SHP77 (cell line): ENCODE measurements at regions not wholly inside any gene's neighbourhood (a gene's known extent, or its start where the extent isn't known, plus 50 kb on each side); places are given as distances from the start of the nearest gene placed in this dataset.

Source experiments
- DNase-seq, 2 experiments: peaks; one replicate each; lab custom pipeline; 2025; lab: John Stamatoyannopoulos, UW

DNA sequence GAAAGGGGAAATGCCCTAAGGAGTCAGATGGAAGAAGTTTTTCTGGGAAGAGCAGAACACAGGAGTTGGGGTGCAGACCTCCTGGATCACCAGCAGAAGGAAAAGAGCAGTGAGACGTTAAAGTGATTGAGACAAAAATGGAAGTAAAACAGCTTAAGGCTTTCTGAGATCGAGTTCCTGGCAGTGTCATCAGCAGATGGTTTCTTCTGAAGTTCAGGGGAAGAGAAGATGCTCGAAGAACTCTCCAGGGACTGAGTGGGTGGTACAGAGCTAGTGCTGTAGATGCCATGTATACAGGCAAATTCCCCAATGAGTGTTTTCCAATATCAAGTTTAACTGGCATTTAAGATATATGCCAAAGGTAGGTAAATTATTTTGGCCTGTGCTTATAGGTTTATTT, 272.2 kb upstream of the KLF12 start:
- DNase-seq, result no peak

- no peak for DNase-seq
These were observed 264.4 kb upstream of the KLF12 start for GRCh38 chr13:74398599-74398998.

DNA sequence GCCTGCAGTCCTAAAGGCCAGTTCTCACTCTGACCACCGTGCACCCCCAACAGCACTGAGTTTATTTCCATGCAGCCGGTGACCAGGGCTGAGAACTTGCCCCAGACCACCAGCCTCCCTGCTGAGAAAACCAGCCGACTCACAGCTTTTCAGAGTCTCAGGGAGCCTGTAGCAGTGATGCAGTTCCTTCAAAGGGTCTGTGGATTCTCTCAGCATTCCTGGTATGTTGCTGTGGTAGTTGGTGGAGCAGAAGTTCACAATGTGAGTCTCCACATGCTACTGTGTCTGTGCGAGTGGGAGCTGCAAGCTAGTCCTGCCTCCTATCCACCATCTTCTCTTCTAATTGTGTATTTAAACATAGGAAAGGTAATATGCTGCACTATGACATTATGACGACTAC, 254.9 kb upstream of the KLF12 start:
- DNase-seq, result no peak

DNA sequence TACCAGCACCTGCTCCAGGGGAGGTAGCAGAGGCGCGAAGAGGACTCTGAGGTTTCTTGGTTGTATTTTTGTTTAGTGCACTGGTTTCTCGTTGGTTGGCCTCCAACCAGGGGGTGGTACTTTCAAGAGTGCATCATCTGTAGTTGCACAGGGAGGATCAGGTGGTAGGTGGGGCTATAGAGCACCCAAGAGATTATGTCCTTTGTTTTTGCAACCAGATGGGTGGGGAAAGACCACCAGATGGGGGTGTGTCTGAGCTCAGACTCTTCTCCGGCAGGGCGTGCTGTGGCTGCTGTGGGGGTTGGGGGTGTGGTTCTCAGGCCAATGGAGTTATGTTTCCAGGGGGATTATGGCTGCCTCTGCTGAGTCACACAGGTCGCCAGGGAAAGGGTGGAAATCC, 254.4 kb upstream of the KLF12 start:
- no peak for DNase-seq

- DNase-seq, result no peak
These were observed 238.3 kb upstream of the KLF12 start for GRCh38 chr13:74372511-74372910.

- DNase-seq, result no peak
These were observed 233.0 kb upstream of the KLF12 start for GRCh38 chr13:74367193-74367592.

DNA sequence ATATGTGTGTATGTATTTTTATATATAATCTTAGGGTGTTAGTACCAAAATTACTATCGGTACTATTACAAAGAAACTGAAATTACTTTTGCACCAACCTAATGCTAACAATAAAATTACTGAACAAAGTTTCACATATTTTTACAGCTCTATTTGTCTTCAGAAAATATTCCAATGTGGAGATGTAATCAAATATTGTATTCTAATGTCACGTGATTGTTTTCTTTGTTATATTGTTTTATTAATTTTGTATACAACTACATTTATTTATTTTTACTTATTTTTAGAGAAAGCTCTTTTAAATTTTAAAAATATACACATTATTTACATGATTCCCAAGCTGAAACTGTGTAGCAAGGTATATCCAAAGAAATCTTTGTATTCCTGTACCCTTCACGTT, 227.1 kb upstream of the KLF12 start:
- no peak for DNase-seq

DNA sequence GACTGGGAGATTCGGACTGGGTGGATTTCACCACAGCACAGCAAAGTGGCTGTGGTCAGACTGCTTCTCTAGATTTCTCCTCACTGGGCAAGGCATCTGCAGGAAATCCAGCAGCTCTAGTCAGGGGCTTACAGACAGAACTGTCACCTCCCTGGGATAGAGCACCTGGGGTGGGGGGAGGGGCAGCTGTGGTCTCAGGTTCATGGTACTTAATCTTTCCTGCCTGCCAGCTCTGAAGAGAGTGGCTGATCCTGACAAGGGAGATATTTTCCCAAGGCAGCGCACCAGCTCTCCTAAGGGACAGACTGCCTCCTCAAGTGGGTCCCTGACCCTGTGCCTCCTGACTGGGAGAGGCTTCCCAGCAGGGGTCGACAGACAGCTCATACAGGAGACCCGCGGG, 212.8 kb upstream of the KLF12 start:
- DNase-seq, result no peak

GRCh38 chr13:74338341-74338740, 204.1 kb upstream of the KLF12 start:
- DNase-seq, result no peak

GRCh38 chr13:74336546-74336945, 202.3 kb upstream of the KLF12 start:
- no peak for DNase-seq

GRCh38 chr13:74335370-74335769, 201.2 kb upstream of the KLF12 start:
- no peak for DNase-seq

GRCh38 chr13:74329962-74330361, 195.8 kb upstream of the KLF12 start:
- DNase-seq, result no peak

DNA sequence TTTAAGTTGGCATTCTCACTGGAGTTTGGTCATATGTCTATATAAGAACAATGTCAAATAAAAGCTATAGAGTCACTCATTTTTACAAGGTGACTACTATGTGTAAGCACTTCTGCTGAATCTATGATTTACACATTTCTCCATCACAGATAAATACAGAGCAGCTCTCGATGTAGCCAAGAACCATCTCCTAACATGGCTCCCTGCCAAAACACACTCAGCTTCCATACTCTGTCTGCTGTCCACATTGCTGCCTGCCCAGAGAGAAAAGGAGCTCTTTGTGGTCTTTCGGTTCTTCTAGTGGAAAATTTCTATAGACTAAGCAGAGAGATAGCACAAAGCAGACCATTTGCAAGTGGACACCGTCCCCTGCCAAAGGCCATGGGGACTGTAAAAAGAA, 190.9 kb upstream of the KLF12 start:
- peak; percentile 81 to 89 for DNase-seq

- no peak for DNase-seq
These were observed 190.1 kb upstream of the KLF12 start for GRCh38 chr13:74324338-74324737.

GRCh38 chr13:74322562-74322961, 188.4 kb upstream of the KLF12 start:
- DNase-seq, result no peak

GRCh38 chr13:74320282-74320681, 186.1 kb upstream of the KLF12 start:
- DNase-seq, result no peak

DNA sequence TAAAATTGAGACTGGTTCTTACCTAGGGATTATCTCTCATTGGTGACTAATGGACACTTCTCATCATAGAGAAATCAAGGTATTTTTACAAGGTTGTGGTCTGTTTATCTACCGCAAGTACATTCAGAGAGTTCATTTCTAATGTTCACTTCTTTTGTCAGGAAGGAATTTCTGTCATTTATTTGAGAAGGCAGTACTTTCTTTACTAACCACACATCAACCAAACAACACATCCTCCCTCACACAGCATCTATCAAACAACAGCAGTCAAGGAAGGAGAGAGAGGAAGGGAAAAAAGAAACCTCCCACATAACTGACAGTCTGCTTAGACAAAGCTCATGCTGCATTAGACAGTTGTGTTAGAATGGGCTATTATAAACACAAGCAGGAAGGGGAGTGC, 182.3 kb upstream of the KLF12 start:
- DNase-seq, result no peak

GRCh38 chr13:74306496-74306895, 172.3 kb upstream of the KLF12 start:
- no peak for DNase-seq

GRCh38 chr13:74305876-74306275, 171.7 kb upstream of the KLF12 start:
- no peak for DNase-seq

- no peak for DNase-seq
These were observed 167.2 kb upstream of the KLF12 start for GRCh38 chr13:74301258-74301935.

GRCh38 chr13:74300162-74300561, 166.0 kb upstream of the KLF12 start:
- no peak for DNase-seq

- no peak for DNase-seq
These were observed 165.5 kb upstream of the KLF12 start for GRCh38 chr13:74299721-74300120.

GRCh38 chr13:74298923-74299322, 164.7 kb upstream of the KLF12 start:
- DNase-seq, result no peak
